Body of pancreas (tissue), 4 donors: ENCODE measurements at regions not wholly inside any gene's neighbourhood (a gene's known extent, or its start where the extent isn't known, plus 50 kb on each side); places are given as distances from the start of the nearest gene placed in this dataset.

Experiments
- CTCF ChIP-seq, 7 experiments: fragments of 450-650 bp in 4 of 7; fragments of 200-600 bp in 3 of 7; sonication (generic) in 3 of 7; IDR thresholded peaks; one replicate each; pipeline ENCODE4 v1.5.1; 2016 to 2019; ENCODE audit warnings: antibody characterized with exemption in 7 of 7
- POLR2A ChIP-seq, 3 donors: fragments of 450-650 bp; IDR thresholded peaks; one replicate each; pipeline ENCODE4 v1.6.1; 2016; ENCODE audit warnings: antibody characterized with exemption in 3 of 3, mild to moderate bottlenecking in 2 of 3

GRCh38 chr2:154549869-154550268 is 148.6 kb upstream of the KCNJ3 start:
- TF ChIP-seq CTCF (IDR thresholded peaks at IDR 0.05): no peak
- no peak for TF ChIP-seq POLR2A (IDR thresholded peaks at IDR 0.05)
